ENCODE measurements at regions not wholly inside any gene's neighbourhood (a gene's known extent, or its start where the extent isn't known, plus 50 kb on each side); places are given as distances from the start of the nearest gene placed in this dataset.

- TF ChIP-seq CTCF (IDR thresholded peaks at IDR 0.05 in 8 of 11, conservative IDR thresholded peaks at IDR 0.05 in 3 of 11) = no peak
- TF ChIP-seq POLR2AphosphoS5 (IDR thresholded peaks at IDR 0.05) = no peak
- TF ChIP-seq POLR2A (IDR thresholded peaks at IDR 0.05) = no peak
Observed at GRCh38 chr10:53664282-53665019, 891.9 kb upstream of the MBL2 start.
